Colon (tissue), 2 donors: ENCODE measurements at regions not wholly inside any gene's neighbourhood (a gene's known extent, or its start where the extent isn't known, plus 50 kb on each side); places are given as distances from the start of the nearest gene placed in this dataset.

Experiments used
- FAIRE-seq: peaks from 2 replicates; lab custom pipeline; 2012; peaks lifted over from hg19 to GRCh38; lab: Jason Lieb, UNC
- donor health status: control.
- donor health status: control.

GRCh38 chr10:43006490-43006889 lies 70.4 kb upstream of the RET start:
- FAIRE-seq = no peak

GRCh38 chr10:43012578-43012977 lies 64.3 kb upstream of the RET start:
- no peak for FAIRE-seq

- no peak for FAIRE-seq
These were observed 63.8 kb upstream of the RET start for GRCh38 chr10:43013065-43013464.

- FAIRE-seq = no peak
These were observed 52.3 kb upstream of the RET start for GRCh38 chr10:43024524-43024923.

- FAIRE-seq = no peak
These were observed 51.7 kb upstream of the RET start for GRCh38 chr10:43024942-43025700.

GRCh38 chr10:43026039-43026973 lies 50.6 kb upstream of the RET start:
- no peak for FAIRE-seq
